ENCODE measurements at regions not wholly inside any gene's neighbourhood (a gene's known extent, or its start where the extent isn't known, plus 50 kb on each side); places are given as distances from the start of the nearest gene placed in this dataset.

GRCh38 chr2:3899536-3900155, 196.3 kb downstream of the DCDC2C start:
- TF ChIP-seq YY1 (IDR thresholded peaks at IDR 0.05; ENCODE audit: insufficient read depth, insufficient read length), result no peak
- no peak for TF ChIP-seq SUZ12 (IDR thresholded peaks at IDR 0.05; ENCODE audit: extremely low read depth, insufficient read depth, insufficient read length)
